ENCODE measurements at regions not wholly inside any gene's neighbourhood (a gene's known extent, or its start where the extent isn't known, plus 50 kb on each side); places are given as distances from the start of the nearest gene placed in this dataset.

DNA sequence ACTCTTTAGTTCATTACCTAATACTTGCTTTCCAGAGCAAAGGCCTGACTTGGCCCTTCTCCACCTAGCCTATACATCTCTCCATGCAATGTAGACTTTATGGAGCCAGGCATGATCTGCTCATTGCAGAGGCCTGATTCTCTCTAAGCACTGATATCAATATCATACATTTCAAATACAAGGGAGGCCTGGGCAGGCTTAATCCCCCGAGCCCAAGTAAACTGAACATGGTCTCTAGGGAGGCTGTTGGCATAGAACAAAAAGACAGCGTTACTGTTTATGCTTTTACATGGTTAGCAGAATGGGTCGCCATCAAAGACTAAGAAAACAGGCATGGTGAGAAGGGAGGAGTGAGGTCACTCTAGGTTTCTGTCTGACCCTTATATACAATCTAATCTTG lies 695.1 kb downstream of the ZEB2 start:
- no peak for DNase-seq (ENCODE audit: low read depth in 1 of 2, low spot score in 2 of 2)
- Histone ChIP-seq H3K9me3 (replicated peaks) (no peaks in the 10 kb centered on the region), H3K4me1 (replicated peaks) (no peaks in the 10 kb centered on the region), H3K4me3 (no peak overlapping the region), H3K27me3 (replicated peaks) (no peaks in the 10 kb centered on the region), H3K36me3 (no peaks in the 10 kb centered on the region), H3K27ac (no peak overlapping the region)

DNA sequence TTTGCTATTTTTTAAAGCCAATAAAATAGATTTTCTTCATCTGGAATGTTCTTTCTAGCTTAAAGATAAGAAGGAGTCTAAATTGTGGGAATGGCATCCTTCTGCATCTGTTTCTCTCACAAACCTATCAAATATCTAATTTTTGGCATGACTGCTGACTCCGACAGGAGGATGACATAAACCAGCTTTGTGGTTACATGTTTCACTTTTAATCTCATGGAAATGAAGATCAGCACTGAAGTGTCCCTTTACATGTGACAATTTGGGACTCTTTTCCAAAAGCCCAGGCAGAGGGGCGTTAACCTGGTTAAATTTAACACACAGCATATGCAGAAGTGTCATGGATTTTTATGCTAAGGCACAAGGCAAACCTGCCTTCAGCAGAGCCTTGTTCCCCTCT lies 694.7 kb downstream of the ARHGAP15 start:
- Histone ChIP-seq H3K4me1 (replicated peaks) (no peaks in the 10 kb centered on the region), H3K36me3 (no peaks in the 10 kb centered on the region), H3K9me3 (replicated peaks) (no peaks in the 10 kb centered on the region), H3K27ac (no peak overlapping the region), H3K4me3 (no peak overlapping the region), H3K27me3 (replicated peaks) (no peaks in the 10 kb centered on the region)
- no peak for DNase-seq (ENCODE audit: low read depth in 1 of 2, low spot score in 2 of 2)

DNA sequence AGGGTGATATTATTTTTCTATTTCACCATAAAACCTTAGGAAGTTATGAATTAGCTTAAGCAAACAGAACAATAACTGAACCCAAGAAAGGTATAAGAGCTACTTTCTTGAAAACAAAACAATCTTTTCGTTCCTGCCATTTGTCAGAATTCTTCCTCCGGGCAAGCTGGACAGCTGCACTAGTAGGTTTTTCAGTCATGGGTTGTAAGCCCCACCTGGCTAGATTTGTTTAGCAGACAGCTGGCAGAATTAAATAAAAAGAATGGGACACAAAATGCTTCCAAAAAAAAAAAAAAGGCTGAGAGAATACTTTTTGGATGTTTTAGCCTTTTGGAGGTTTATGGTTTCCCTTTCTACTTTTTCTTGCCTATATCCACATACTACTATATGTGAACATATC lies 694.1 kb downstream of the ARHGAP15 start:
- H3K27ac ChIP-seq, result no peak overlapping the region
- H3K4me3 ChIP-seq, result no peak overlapping the region
- H3K9me3 ChIP-seq (replicated peaks), result no peaks in the 10 kb centered on the region
- no peaks in the 10 kb centered on the region for H3K36me3 ChIP-seq
- no peaks in the 10 kb centered on the region for H3K27me3 ChIP-seq (replicated peaks)
- DNase-seq (ENCODE audit: low read depth in 1 of 2, low spot score in 2 of 2), result no peak
- H3K4me1 ChIP-seq (replicated peaks), result no peaks in the 10 kb centered on the region

DNA sequence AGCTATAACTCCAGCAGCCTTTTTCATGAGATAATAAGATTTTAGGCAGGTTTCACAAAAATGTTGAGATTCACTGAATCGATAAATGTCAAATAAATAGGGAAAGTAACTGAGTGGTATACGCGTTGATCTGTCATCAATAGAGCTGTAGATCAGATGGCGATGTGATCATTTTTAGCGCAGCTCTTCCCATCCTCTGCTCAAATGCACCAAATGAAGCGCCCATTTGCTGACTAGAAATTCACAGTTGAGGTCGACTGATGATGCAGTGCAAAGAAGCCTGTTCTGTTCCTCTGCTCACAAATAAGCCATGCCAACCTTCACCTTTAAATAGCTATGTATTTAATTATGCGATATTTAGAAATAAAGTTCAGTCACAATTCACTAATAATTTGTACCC lies 693.5 kb downstream of the ARHGAP15 start:
- Histone ChIP-seq H3K4me1 (replicated peaks) (no peaks in the 10 kb centered on the region), H3K9me3 (replicated peaks) (no peaks in the 10 kb centered on the region), H3K4me3 (no peak overlapping the region), H3K27me3 (replicated peaks) (no peaks in the 10 kb centered on the region), H3K27ac (no peak overlapping the region), H3K36me3 (no peaks in the 10 kb centered on the region)
- no peak for DNase-seq (ENCODE audit: low read depth in 1 of 2, low spot score in 2 of 2)

DNA sequence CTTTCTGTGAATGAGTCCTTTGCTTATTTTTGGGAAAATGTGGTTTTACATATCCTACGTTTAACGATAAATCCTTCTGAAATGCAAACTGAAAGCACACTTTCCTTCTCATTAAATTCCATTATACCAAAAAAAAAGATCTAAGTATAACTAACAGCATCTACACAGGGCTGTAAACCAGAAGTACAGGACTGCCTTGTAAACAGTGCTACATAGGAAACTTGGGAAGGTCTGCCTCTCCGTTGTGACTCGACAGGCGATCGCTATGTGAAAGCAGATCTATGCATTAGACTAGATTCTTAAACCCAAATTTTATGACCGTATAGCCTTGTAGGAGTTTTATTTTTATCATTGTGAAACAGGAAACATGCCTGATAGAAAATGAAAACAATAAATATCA lies 690.5 kb downstream of the ARHGAP15 start:
- Histone ChIP-seq H3K27ac (no peak overlapping the region), H3K9me3 (replicated peaks) (no peaks in the 10 kb centered on the region), H3K36me3 (no peaks in the 10 kb centered on the region), H3K4me3 (no peak overlapping the region), H3K27me3 (replicated peaks) (no peaks in the 10 kb centered on the region), H3K4me1 (replicated peaks) (no peaks in the 10 kb centered on the region)
- no peak for DNase-seq (ENCODE audit: low read depth in 1 of 2, low spot score in 2 of 2)

DNA sequence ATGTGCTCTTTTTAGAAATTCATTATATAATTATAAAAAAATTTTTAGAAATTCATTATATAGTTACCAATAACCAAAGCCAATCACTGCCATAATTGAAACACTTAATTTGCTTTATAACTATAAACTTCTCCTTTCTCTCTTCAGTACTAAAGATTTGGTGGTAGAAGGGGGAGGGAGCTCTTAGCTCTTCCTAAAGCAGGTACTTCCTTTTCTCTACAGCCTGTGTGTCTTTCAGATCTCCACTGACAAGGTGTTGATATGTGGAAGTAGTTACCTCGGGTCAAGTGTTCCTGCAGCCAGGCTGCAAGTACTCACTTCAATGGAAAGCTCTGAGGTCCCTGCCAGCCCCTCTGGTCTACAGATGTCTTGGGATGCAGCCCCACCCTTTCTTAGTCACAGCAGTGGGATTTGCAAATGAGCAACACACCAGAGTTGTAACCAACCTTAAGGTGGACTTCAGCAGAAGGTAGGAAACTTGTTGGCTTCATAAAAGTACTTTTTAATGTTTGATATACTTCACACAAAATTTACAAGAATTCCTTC lies 690.0 kb downstream of the ARHGAP15 start:
- Histone ChIP-seq H3K4me1 (replicated peaks) (no peaks in the 10 kb centered on the region), H3K36me3 (no peaks in the 10 kb centered on the region), H3K4me3 (no peak overlapping the region), H3K9me3 (replicated peaks) (no peaks in the 10 kb centered on the region), H3K27me3 (replicated peaks) (no peaks in the 10 kb centered on the region), H3K27ac (no peak overlapping the region)
- no peak for DNase-seq (ENCODE audit: low read depth in 1 of 2, low spot score in 2 of 2)

All from SJSA1 (cell line).